Neural progenitor cell (in vitro differentiated cells): ENCODE measurements at regions not wholly inside any gene's neighbourhood (a gene's known extent, or its start where the extent isn't known, plus 50 kb on each side); places are given as distances from the start of the nearest gene placed in this dataset.

ENCODE experiments used
- DNase-seq: peaks from one replicate; pipeline ENCODE4 v3.0.0-alpha.2; 2016; ENCODE audit warnings: low spot score
- H2AFZ ChIP-seq: fragments of 200-600 bp; sonication (generic); replicated peaks from 2 replicates; pipeline ENCODE4 v1.6.1; 2016; ENCODE audit warnings: antibody characterized with exemption
- H3F3A ChIP-seq: fragments of 200-600 bp; sonication (generic); 2 replicates; pipeline ENCODE4 v1.6.1; 2016; ENCODE audit warnings: antibody characterized with exemption, low read depth
- H3K27ac ChIP-seq: fragments of 200-600 bp; sonication (generic); 2 replicates; pipeline ENCODE4 v1.5.1; 2016; ENCODE audit warnings: mild to moderate bottlenecking
- H3K27me3 ChIP-seq: fragments of 200-600 bp; sonication (generic); 2 replicates; pipeline ENCODE4 v1.6.1; 2016; ENCODE audit warnings: mild to moderate bottlenecking, moderate library complexity
- H3K36me3 ChIP-seq: fragments of 200-600 bp; sonication (generic); 2 replicates; pipeline ENCODE4 v1.5.1; 2016
- H3K4me1 ChIP-seq: fragments of 200-600 bp; sonication (generic); 2 replicates; pipeline ENCODE4 v1.6.1; 2016; ENCODE audit warnings: mixed run types
- H3K4me2 ChIP-seq: fragments of 200-600 bp; sonication (generic); 2 replicates; pipeline ENCODE4 v1.6.1; 2016
- H3K4me3 ChIP-seq: fragments of 200-600 bp; sonication (generic); 2 replicates; pipeline ENCODE4 v1.5.1; 2016
- H3K79me2 ChIP-seq: fragments of 200-600 bp; sonication (generic); 2 replicates; pipeline ENCODE4 v1.6.1; 2016; ENCODE audit warnings: low read depth
- H3K9ac ChIP-seq: fragments of 200-600 bp; sonication (generic); 2 replicates; pipeline ENCODE4 v1.6.1; 2016
- H3K9me3 ChIP-seq: fragments of 200-600 bp; sonication (generic); 2 replicates; pipeline ENCODE4 v1.5.1; 2016; ENCODE audit warnings: low read depth
- H4K20me1 ChIP-seq: fragments of 200-600 bp; sonication (generic); 2 replicates; pipeline ENCODE4 v1.6.1; 2016; ENCODE audit warnings: low read depth
- H3K27ac Mint-ChIP-seq: 3 replicates; pipeline ENCODE4 v1.8.0; 2021; ENCODE audit warnings: mixed read lengths
- H3K27me3 Mint-ChIP-seq: 2 replicates; pipeline ENCODE4 v1.8.0; 2022; ENCODE audit warnings: low read depth, mild to moderate bottlenecking, inconsistent platforms, moderate library complexity, mixed read lengths; ENCODE audit not compliant: insufficient read depth
- H3K36me3 Mint-ChIP-seq: 3 replicates; pipeline ENCODE4 v1.8.0; 2021; ENCODE audit warnings: mixed read lengths
- H3K4me1 Mint-ChIP-seq: 3 replicates; pipeline ENCODE4 v1.8.0; 2021; ENCODE audit warnings: mixed read lengths
- H3K4me3 Mint-ChIP-seq: 3 replicates; pipeline ENCODE4 v1.8.0; 2021; ENCODE audit warnings: mild to moderate bottlenecking, moderate library complexity, mixed read lengths
- H3K9me3 Mint-ChIP-seq: 3 replicates; pipeline ENCODE4 v1.8.0; 2020; ENCODE audit warnings: mixed read lengths
- EZH2 ChIP-seq: fragments of 200-600 bp; sonication (generic); IDR thresholded peaks from 2 replicates; pipeline ENCODE4 v1.6.1; 2017; ENCODE audit warnings: antibody characterized with exemption, mild to moderate bottlenecking, moderate library complexity
- EZH2phosphoT487 ChIP-seq: fragments of 200-600 bp; sonication (generic); IDR thresholded peaks from 2 replicates; pipeline ENCODE4 v1.6.1; 2017; ENCODE audit warnings: antibody characterized with exemption
- TF ChIP-seq, protein P1 (sequence below): fragments of 200-600 bp; sonication (generic); IDR thresholded peaks from 2 replicates; pipeline ENCODE4 v1.5.1; 2017; ENCODE audit warnings: antibody characterized with exemption, mild to moderate bottlenecking

- Histone ChIP-seq H3K27ac (no peak overlapping the region), H2AFZ (no peak overlapping the region), H3K9ac (no peak overlapping the region), H3K4me3 (no peak overlapping the region), H3K79me2 (no peaks in the 10 kb centered on the region), H3K9me3 (no peaks in the 10 kb centered on the region), H3K27me3 (no peaks in the 10 kb centered on the region), H3K4me1 (peaks cover 2% of the 10 kb centered on the region), H3F3A (no peaks in the 10 kb centered on the region), H3K36me3 (no peaks in the 10 kb centered on the region), H4K20me1 (no peaks in the 10 kb centered on the region), H3K4me2 (no peak overlapping the region)
- Mint-ChIP-seq H3K4me1 (no peaks in the 10 kb centered on the region), H3K4me3 (no peak overlapping the region), H3K36me3 (no peaks in the 10 kb centered on the region), H3K9me3 (no peaks in the 10 kb centered on the region), H3K27me3 (no peaks in the 10 kb centered on the region), H3K27ac (no peak overlapping the region)
- TF ChIP-seq, protein P1, sequence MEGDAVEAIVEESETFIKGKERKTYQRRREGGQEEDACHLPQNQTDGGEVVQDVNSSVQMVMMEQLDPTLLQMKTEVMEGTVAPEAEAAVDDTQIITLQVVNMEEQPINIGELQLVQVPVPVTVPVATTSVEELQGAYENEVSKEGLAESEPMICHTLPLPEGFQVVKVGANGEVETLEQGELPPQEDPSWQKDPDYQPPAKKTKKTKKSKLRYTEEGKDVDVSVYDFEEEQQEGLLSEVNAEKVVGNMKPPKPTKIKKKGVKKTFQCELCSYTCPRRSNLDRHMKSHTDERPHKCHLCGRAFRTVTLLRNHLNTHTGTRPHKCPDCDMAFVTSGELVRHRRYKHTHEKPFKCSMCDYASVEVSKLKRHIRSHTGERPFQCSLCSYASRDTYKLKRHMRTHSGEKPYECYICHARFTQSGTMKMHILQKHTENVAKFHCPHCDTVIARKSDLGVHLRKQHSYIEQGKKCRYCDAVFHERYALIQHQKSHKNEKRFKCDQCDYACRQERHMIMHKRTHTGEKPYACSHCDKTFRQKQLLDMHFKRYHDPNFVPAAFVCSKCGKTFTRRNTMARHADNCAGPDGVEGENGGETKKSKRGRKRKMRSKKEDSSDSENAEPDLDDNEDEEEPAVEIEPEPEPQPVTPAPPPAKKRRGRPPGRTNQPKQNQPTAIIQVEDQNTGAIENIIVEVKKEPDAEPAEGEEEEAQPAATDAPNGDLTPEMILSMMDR, result peak; percentile 98
- no peak for TF ChIP-seq EZH2
- TF ChIP-seq EZH2phosphoT487, result no peak
- DNase-seq, result peak; percentile 90
These were observed 290.0 kb downstream of the ACTL7B start for GRCh38 chr9:108565651-108566378.

DNA sequence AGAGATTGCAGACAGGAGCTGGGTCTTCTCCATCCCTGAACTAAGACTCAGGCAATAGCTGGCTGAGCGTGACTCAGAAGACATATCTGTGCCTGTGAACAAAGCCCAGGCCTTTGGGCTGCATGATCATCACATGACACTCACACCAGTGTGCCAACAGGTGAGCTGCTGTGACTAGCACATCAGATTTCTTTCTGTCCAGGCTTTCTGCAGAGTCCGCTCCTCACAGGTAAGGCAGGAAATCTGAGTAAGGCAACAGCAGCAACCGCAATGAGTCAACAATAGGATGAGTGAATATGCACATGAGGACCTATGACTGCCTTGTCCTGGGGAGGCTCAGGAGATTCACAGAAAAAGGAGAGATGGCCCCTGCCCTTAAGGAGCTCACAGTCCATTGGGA is 293.6 kb downstream of the ACTL7B start:
- no peaks in the 10 kb centered on the region for H4K20me1 ChIP-seq
- no peaks in the 10 kb centered on the region for H3K36me3 ChIP-seq
- Mint-ChIP-seq H3K27me3 (no peaks in the 10 kb centered on the region), H3K27ac (no peak overlapping the region), H3K9me3 (no peaks in the 10 kb centered on the region), H3K36me3 (no peaks in the 10 kb centered on the region), H3K4me3 (no peak overlapping the region), H3K4me1 (no peaks in the 10 kb centered on the region)
- H3K4me1 ChIP-seq, result peaks cover 2% of the 10 kb centered on the region
- no peaks in the 10 kb centered on the region for H3K27me3 ChIP-seq
- no peaks in the 10 kb centered on the region for H3F3A ChIP-seq
- H2AFZ ChIP-seq, result no peak overlapping the region
- no peak overlapping the region for H3K4me2 ChIP-seq
- no peak overlapping the region for H3K9ac ChIP-seq
- no peak for DNase-seq
- H3K27ac ChIP-seq, result no peak overlapping the region
- no peaks in the 10 kb centered on the region for H3K79me2 ChIP-seq
- no peak overlapping the region for H3K4me3 ChIP-seq
- no peaks in the 10 kb centered on the region for H3K9me3 ChIP-seq
- no peak for TF ChIP-seq EZH2
- TF ChIP-seq, protein P1, result no peak
- no peak for TF ChIP-seq EZH2phosphoT487

DNA sequence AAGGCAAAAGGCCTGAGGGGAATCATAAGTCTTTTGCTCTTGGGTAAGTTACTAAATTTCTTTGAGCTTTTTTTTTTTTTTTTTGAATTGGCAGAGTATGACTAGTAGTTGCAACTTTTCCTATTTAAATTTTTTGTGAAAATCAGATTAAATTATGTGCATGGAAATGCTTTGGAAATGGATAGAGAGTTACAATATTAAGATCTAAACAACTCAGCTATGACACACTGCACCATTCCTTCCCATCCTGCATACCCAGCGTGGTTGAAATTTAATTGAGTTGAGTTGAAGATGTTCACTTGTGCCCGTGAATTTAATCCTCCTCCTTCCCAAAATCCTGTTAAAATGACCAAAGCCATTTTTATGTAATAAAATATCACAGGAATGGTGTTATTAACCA is 296.4 kb downstream of the ACTL7B start:
- no peaks in the 10 kb centered on the region for H3K27me3 Mint-ChIP-seq
- TF ChIP-seq EZH2 (no peak), EZH2phosphoT487 (no peak)
- TF ChIP-seq, protein P1, result no peak
- no peaks in the 10 kb centered on the region for H3F3A ChIP-seq
- no peak overlapping the region for H3K27ac ChIP-seq
- H3K27ac Mint-ChIP-seq, result no peak overlapping the region
- H3K9me3 Mint-ChIP-seq, result no peaks in the 10 kb centered on the region
- H3K4me3 ChIP-seq, result no peak overlapping the region
- H3K4me1 Mint-ChIP-seq, result no peaks in the 10 kb centered on the region
- H2AFZ ChIP-seq, result no peak overlapping the region
- no peak for DNase-seq
- H3K4me1 ChIP-seq, result peaks cover 2% of the 10 kb centered on the region
- H4K20me1 ChIP-seq, result no peaks in the 10 kb centered on the region
- H3K4me2 ChIP-seq, result no peak overlapping the region
- no peak overlapping the region for H3K4me3 Mint-ChIP-seq
- H3K9ac ChIP-seq, result no peak overlapping the region
- no peaks in the 10 kb centered on the region for H3K27me3 ChIP-seq
- H3K79me2 ChIP-seq, result no peaks in the 10 kb centered on the region
- no peaks in the 10 kb centered on the region for H3K9me3 ChIP-seq
- H3K36me3 Mint-ChIP-seq, result no peaks in the 10 kb centered on the region
- no peaks in the 10 kb centered on the region for H3K36me3 ChIP-seq
